HG03280 (cell line): ENCODE measurements at regions not wholly inside any gene's neighbourhood (a gene's known extent, or its start where the extent isn't known, plus 50 kb on each side); places are given as distances from the start of the nearest gene placed in this dataset.
"Not testable (repeated sequence)": the region's sequence is repeated elsewhere in the genome, so short reads cannot be mapped to it uniquely, and the experiment has no call there.

ENCODE experiments used
- ATAC-seq: cut with Tn5 transposase; IDR thresholded peaks from one replicate; pipeline ENCODE4 v1.9.1; 2021; ENCODE audit warnings: mild to moderate bottlenecking, moderate library complexity; ENCODE audit not compliant: unreplicated experiment

DNA sequence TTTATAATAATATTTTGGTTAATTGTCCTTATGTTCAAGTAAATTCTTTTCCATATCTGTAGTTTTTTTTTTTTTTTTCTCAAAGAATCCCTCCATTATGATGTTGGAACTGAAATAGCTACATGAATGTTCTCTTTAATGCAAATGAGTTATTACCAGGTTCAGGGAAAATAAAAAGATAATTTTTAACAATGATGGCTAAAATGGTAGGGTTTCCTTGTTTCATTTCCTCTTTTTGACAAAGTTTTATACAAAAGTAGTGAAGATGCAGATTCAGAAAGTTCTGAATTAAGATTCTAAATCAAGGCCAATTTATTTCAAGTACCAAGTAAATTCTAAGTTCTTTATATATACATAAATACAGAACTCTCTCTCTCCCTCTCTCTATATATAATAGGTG lies 779.0 kb upstream of the INTU start:
- ATAC-seq = no peak

DNA sequence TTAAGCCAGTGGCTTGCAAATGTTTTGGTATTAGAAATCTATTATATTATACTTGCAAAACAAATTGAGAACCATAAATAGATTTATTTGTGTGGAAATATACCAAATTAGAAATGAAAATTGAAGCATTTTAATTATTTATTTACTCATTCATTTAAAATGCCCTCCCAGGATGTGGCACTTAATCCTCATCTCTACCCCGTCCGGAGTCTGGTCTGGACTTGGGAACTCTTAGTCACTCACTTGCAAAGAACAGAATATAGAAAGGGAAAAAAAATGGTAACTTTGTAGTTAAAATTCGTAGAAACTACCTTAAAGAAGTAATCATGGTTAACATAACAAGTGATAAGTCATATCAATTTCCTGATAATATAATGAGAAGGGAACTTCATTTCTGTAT lies 775.9 kb upstream of the INTU start:
- ATAC-seq = no peak

GRCh38 chr4:126859314-126859713 lies 773.4 kb upstream of the INTU start:
- ATAC-seq = no peak

GRCh38 chr4:126859872-126860271 lies 772.9 kb upstream of the INTU start:
- ATAC-seq = no peak

- no peak for ATAC-seq
Observed at GRCh38 chr4:126860308-126860707, 772.4 kb upstream of the INTU start.

- ATAC-seq = no peak
Observed at GRCh38 chr4:126869967-126870366, 762.8 kb upstream of the INTU start.

- ATAC-seq = no peak
Observed at GRCh38 chr4:126871810-126872209, 760.9 kb upstream of the INTU start.

DNA sequence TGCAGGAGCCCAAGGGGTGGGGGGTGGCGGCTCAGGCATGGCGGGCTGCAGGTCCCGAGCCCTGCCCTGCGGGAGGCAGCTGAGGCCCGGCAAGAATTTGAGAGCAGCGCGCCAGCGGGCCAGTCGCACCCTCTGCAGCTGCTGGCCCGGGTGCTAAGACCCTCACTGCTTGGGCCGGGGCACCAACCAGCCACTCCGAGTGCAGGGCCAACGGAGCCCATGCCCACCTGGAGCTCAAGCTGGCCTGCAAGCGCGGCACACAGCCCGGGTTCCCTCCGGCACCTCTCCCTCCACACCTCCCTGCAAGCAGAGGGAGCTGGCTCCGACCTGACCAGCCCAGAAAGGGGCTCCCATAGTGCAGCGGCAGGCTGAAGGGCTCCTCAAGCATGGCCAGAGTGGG lies 758.2 kb upstream of the INTU start:
- ATAC-seq = no peak

- no peak for ATAC-seq
Observed at GRCh38 chr4:126888968-126889367, 743.8 kb upstream of the INTU start.

- ATAC-seq = no peak
Observed at GRCh38 chr4:126890383-126890782, 742.4 kb upstream of the INTU start.

GRCh38 chr4:126890994-126891393 lies 741.8 kb upstream of the INTU start:
- no peak for ATAC-seq

GRCh38 chr4:126894963-126895362 lies 737.8 kb upstream of the INTU start:
- no peak for ATAC-seq

DNA sequence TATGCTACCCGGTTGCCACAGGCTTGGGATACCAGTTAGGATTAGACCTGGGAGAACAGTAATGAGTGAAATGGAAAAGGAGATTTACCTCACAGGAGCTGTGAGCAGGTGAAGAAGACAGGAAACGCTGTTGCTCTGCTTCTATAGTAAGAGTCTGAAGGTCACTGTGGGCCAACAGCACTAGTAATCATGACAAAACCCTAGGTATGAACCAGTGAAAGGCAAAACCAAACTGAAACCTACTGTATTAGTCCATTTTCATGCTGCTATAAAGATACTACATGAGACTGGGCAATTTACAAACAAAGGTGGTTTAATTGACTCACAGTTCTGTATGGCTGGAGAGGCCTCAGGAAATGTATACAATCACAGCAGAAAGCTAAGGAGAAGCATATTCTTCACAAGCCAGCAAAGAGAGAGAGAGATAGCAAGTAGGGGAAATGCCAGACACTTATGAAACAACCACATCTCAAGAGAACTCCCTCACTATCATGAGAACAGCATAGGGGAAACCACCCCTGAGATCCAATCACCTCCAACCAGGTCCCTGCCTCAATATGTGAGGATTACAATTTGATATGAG lies 736.7 kb upstream of the INTU start:
- no peak for ATAC-seq

DNA sequence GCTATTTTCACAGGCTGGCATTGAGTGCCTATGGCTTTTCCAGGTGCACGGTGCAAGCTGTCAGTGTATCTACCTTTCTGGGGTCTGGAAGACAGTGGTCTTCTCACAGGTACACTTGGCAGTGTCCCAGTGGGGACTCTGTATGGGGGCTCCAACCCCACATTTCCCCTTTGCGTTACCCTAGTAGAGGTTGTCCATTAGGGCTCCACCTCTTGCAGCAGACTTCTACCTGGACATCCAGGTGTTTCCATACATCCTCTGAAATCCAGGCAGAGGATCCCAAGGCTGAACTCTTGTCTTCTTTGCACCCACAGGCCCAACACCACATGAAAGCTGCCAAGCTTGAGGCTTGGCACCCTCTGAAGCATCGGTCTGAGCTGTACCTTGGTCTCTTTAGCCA lies 735.7 kb upstream of the INTU start:
- no peak for ATAC-seq

DNA sequence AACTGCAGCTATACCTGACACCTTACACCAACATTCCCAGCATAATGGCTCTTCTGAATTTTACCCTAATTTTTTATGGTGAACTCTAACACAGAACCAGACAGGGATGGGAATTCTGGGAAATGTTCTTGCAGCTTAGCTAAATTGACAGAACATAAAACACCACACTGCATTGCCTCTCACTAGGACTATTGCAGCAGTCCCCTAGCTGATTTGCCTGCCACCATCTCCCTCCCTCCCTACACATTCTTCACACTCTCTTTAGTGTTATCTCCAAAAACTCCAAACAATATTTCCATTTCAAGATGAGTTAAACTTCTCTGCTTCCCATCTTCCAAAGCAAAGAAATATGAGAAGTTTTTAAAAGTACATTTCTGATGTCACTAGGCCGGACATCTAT lies 733.9 kb upstream of the INTU start:
- ATAC-seq = no peak

GRCh38 chr4:126899331-126899801 lies 733.4 kb upstream of the INTU start:
- ATAC-seq = no peak

GRCh38 chr4:126906466-126906865 lies 726.3 kb upstream of the INTU start:
- no peak for ATAC-seq

- ATAC-seq = no peak
Observed at GRCh38 chr4:126907389-126907788, 725.4 kb upstream of the INTU start.

DNA sequence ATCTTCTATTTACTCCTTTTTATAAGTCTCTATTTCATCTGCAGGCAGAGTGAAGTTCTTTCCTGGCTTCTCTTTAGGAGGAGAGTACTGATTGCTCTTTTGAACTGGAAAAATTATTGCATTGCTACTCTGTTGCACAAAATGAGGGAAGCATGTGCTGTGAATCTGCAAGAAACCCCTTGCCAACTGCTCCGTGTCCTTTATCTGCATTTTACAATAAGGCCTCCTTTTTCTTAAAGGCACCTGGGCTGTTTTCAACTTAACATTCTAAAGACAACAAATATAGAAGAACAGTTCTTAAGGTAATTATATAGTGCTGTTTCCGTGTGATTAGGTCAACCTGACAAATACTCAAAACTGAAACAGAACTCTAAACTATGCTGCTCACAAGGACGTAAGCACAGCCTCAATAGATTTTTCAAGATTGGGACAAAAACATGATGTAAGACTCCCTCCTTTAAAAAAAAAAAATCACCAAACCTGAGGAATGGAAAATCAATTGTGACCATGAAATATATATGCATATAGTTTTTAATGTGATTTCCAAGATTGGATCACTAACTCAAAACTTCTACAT lies 716.6 kb upstream of the INTU start:
- no peak for ATAC-seq

DNA sequence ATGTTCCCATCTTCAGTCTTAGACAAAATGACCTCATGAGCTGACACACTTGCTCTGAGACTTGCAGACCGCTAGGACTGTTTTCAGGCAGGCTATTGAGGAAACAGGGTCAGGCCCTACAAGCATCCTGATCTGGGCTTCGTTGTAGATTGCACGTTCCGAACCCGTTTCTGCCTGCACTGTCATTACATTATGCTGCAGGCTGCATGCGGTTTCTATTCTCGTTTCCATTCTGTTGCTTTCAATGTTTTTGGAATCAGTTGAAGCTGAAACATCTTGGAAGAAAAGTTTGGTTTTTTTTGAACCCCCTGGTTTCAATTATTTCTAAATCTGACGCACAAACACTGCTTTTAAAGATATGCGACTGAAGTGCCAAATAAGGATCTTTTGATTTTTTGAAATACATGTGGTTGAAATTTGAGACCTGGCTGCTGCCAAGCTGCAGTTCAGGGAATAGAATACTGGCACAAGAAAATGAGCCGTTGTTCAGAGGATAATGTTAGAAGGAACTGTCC lies 716.1 kb upstream of the INTU start:
- ATAC-seq = no peak

DNA sequence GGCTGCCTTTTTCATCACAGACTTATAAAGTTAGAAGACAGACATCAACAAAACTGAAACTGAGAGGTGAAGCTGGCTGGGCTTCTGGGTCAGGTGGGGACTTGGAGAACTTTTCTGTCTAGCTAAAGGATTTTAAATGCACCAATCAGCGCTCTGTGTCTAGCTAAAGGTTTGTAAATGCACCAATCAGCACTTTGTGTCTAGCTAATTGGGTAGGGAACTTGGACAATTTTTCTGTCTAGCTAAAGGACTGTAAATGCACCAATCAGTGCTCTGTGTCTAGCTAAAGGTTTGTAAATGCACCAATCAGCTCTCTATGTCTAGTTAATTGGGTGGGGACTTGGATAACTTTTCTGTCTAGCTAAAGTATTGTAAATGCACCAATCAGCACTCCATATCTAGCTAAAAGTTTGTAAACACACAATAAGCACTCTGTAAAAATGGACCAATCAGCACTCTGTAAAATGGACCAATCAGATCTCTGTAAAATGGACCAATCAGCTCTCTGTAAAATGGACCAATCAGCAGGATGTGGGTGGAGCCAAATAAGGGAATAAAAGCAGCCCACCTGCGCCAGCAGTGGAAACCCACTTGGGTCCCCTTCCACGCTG lies 710.3 kb upstream of the INTU start:
- ATAC-seq = not testable (repeated sequence)

GRCh38 chr4:126924237-126924636 lies 708.5 kb upstream of the INTU start:
- ATAC-seq = no peak
